OCI-LY1 (cell line): ENCODE measurements at regions not wholly inside any gene's neighbourhood (a gene's known extent, or its start where the extent isn't known, plus 50 kb on each side); places are given as distances from the start of the nearest gene placed in this dataset.

Experiments used
- H2AFZ ChIP-seq: fragments of 200-600 bp; sonication (generic), shearing (Covaris generic); 2 replicates; pipeline ENCODE4 v1.6.0; 2014; ENCODE audit warnings: antibody characterized with exemption, mild to moderate bottlenecking, low read length
- H3F3A ChIP-seq: fragments of 200-600 bp; sonication (generic), shearing (Covaris generic); 2 replicates; pipeline ENCODE4 v1.6.0; 2014; ENCODE audit warnings: mild to moderate bottlenecking, antibody characterized with exemption, low read length, moderate library complexity; ENCODE audit not compliant: insufficient read depth
- H3K27ac ChIP-seq: fragments of 200-600 bp; sonication (generic); 2 replicates; pipeline ENCODE4 v1.5.1; 2014; ENCODE audit warnings: low read length, mixed run types, mild to moderate bottlenecking, low read depth; ENCODE audit not compliant: poor library complexity, severe bottlenecking
- H3K27me3 ChIP-seq: fragments of 200-600 bp; sonication (generic); 2 replicates; pipeline ENCODE4 v1.6.0; 2014; ENCODE audit warnings: antibody characterized with exemption, mild to moderate bottlenecking, low read length, moderate library complexity; ENCODE audit not compliant: insufficient read depth
- H3K36me3 ChIP-seq: fragments of 200-600 bp; sonication (generic); 2 replicates; pipeline ENCODE4 v1.6.1; 2014; ENCODE audit warnings: mild to moderate bottlenecking, antibody characterized with exemption, low read length, moderate library complexity, mixed read lengths; ENCODE audit not compliant: insufficient read depth
- H3K4me1 ChIP-seq: fragments of 200-600 bp; sonication (generic); 2 replicates; pipeline ENCODE4 v1.5.1; 2014; ENCODE audit warnings: mild to moderate bottlenecking, low read length, moderate library complexity; ENCODE audit not compliant: insufficient read depth, severe bottlenecking
- H3K4me2 ChIP-seq: fragments of 200-600 bp; sonication (generic), shearing (Covaris generic); 2 replicates; pipeline ENCODE4 v1.6.1; 2014; ENCODE audit warnings: low read length
- H3K4me3 ChIP-seq: fragments of 200-600 bp; sonication (generic); 2 replicates; pipeline ENCODE4 v1.5.1; 2014; ENCODE audit warnings: low read length, low read depth, mild to moderate bottlenecking, mixed read lengths; ENCODE audit not compliant: poor library complexity, severe bottlenecking
- H3K79me2 ChIP-seq: fragments of 200-600 bp; shearing (Covaris generic); 2 replicates; pipeline ENCODE4 v1.6.1; 2016; ENCODE audit warnings: mixed run types, low read length, mixed read lengths; ENCODE audit not compliant: insufficient read depth
- H3K9ac ChIP-seq: fragments of 200-600 bp; sonication (generic), shearing (Covaris generic); 2 replicates; pipeline ENCODE4 v1.6.1; 2014; ENCODE audit warnings: mild to moderate bottlenecking, low read length, mixed read lengths
- H3K9me2 ChIP-seq: fragments of 200-600 bp; sonication (generic), shearing (Covaris generic); 2 replicates; pipeline ENCODE4 v1.6.1; 2014; ENCODE audit warnings: low read depth, mild to moderate bottlenecking, low read length, mixed read lengths
- H3K9me3 ChIP-seq: fragments of 200-600 bp; shearing (Covaris generic); 2 replicates; pipeline ENCODE4 v1.6.1; 2014; ENCODE audit warnings: low read length, mixed read lengths
- H4K20me1 ChIP-seq: fragments of 200-600 bp; sonication (generic), shearing (Covaris generic); 2 replicates; pipeline ENCODE4 v1.6.0; 2016; ENCODE audit warnings: mild to moderate bottlenecking, low read length; ENCODE audit not compliant: insufficient read depth
- EZH2 ChIP-seq: fragments of 200-600 bp; sonication (generic), shearing (Covaris generic); IDR thresholded peaks from 2 replicates; pipeline ENCODE4 v1.8.0; 2017; ENCODE audit warnings: borderline replicate concordance, mixed run types, mild to moderate bottlenecking, antibody characterized with exemption, low read length, moderate library complexity, mixed read lengths
- TF ChIP-seq, protein P1 (sequence below): fragments of 200-600 bp; sonication (generic), shearing (Covaris generic); IDR thresholded peaks from 2 replicates; pipeline ENCODE4 v1.5.1; 2017; ENCODE audit warnings: mild to moderate bottlenecking, antibody characterized with exemption, low read length, moderate library complexity, mixed read lengths

DNA sequence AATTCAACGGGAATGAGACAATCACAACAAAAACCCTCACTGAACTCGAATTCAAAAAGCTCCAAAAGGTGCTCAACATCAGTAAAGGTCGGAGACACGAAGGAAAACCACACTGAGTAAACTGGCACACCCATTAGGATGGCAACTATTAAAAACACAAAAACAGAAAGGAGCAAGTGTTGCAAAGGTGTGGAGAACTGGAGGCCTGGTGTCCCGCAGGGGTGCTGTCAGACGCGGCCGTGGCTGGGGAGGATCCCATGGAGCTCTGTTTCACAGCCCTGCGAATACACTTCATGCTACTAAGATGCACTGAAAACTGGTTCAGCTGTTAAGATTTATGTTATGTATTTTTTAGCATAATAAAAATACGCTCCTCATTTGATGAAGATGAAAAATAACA lies 730.6 kb downstream of the GALR1 start:
- Histone ChIP-seq H3K9me3 (no peaks in the 10 kb centered on the region), H3K9me2 (no peaks in the 10 kb centered on the region), H3F3A (no peaks in the 10 kb centered on the region), H3K9ac (no peak overlapping the region), H3K36me3 (no peaks in the 10 kb centered on the region), H3K4me1 (no peaks in the 10 kb centered on the region), H3K27me3 (no peaks in the 10 kb centered on the region), H3K4me3 (no peak overlapping the region), H2AFZ (no peak overlapping the region), H3K27ac (no peak overlapping the region), H4K20me1 (no peaks in the 10 kb centered on the region), H3K4me2 (no peak overlapping the region), H3K79me2 (no peaks in the 10 kb centered on the region)
- no peak for TF ChIP-seq EZH2
- TF ChIP-seq, protein P1, sequence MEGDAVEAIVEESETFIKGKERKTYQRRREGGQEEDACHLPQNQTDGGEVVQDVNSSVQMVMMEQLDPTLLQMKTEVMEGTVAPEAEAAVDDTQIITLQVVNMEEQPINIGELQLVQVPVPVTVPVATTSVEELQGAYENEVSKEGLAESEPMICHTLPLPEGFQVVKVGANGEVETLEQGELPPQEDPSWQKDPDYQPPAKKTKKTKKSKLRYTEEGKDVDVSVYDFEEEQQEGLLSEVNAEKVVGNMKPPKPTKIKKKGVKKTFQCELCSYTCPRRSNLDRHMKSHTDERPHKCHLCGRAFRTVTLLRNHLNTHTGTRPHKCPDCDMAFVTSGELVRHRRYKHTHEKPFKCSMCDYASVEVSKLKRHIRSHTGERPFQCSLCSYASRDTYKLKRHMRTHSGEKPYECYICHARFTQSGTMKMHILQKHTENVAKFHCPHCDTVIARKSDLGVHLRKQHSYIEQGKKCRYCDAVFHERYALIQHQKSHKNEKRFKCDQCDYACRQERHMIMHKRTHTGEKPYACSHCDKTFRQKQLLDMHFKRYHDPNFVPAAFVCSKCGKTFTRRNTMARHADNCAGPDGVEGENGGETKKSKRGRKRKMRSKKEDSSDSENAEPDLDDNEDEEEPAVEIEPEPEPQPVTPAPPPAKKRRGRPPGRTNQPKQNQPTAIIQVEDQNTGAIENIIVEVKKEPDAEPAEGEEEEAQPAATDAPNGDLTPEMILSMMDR = no peak

DNA sequence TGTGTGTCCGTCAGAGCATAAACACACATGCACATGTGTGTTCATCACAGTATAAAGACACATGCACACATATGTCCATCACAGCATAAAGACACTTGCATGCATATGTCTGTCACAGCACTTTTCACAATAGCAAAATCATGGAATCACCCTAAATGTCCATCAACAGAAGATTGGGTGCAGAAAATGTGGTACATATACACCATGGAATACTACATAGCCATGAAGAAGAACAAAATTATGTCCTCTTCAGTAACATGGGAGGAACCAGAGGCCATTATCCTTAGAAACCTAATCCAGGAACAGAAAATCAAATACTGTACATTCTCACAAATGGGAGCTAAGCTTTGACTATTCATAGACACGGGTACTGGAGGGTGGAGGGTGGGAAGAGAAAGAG lies 732.2 kb downstream of the GALR1 start:
- H2AFZ ChIP-seq = no peak overlapping the region
- H3K4me3 ChIP-seq = no peak overlapping the region
- H3K36me3 ChIP-seq = no peaks in the 10 kb centered on the region
- TF ChIP-seq EZH2 = no peak
- TF ChIP-seq, protein P1 = no peak
- no peaks in the 10 kb centered on the region for H3K9me3 ChIP-seq
- H3K79me2 ChIP-seq = no peaks in the 10 kb centered on the region
- no peaks in the 10 kb centered on the region for H4K20me1 ChIP-seq
- H3K9me2 ChIP-seq = no peaks in the 10 kb centered on the region
- no peak overlapping the region for H3K27ac ChIP-seq
- H3K4me1 ChIP-seq = no peaks in the 10 kb centered on the region
- no peaks in the 10 kb centered on the region for H3K27me3 ChIP-seq
- H3K9ac ChIP-seq = no peak overlapping the region
- H3F3A ChIP-seq = no peaks in the 10 kb centered on the region
- H3K4me2 ChIP-seq = no peak overlapping the region

DNA sequence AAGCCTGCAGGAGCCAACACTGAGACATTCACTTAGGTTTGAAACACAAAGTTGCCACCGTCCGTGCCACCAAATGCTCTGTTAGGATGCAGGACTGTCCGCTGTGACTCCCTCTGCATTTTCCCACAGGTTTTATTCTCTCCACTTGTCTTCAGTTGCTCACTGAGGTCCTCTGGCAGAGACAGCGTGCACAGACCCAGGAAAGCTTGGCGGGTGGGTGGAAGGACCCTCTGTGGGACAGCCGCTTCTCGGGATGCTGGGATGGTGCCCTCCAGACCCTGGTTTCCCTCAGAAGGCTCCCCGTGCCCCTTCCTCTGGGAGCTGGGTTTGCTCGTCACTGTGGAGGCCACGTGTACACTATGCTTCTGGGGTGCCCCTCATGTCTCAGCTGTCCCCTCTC lies 733.6 kb downstream of the GALR1 start:
- TF ChIP-seq, protein P1 = no peak
- no peak for TF ChIP-seq EZH2
- Histone ChIP-seq H3K9me3 (no peaks in the 10 kb centered on the region), H3K4me3 (no peak overlapping the region), H3K36me3 (no peaks in the 10 kb centered on the region), H4K20me1 (no peaks in the 10 kb centered on the region), H3K27ac (no peak overlapping the region), H3K27me3 (no peaks in the 10 kb centered on the region), H3K9me2 (no peaks in the 10 kb centered on the region), H2AFZ (no peak overlapping the region), H3K4me1 (no peaks in the 10 kb centered on the region), H3K4me2 (no peak overlapping the region), H3K79me2 (no peaks in the 10 kb centered on the region), H3K9ac (no peak overlapping the region), H3F3A (no peaks in the 10 kb centered on the region)
